Adrenal gland (tissue), 9 donors: ENCODE measurements at regions not wholly inside any gene's neighbourhood (a gene's known extent, or its start where the extent isn't known, plus 50 kb on each side); places are given as distances from the start of the nearest gene placed in this dataset.
"Not testable (repeated sequence)": the region's sequence is repeated elsewhere in the genome, so short reads cannot be mapped to it uniquely, and the experiment has no call there.

ENCODE experiments used
- DNase-seq, 7 donors: peaks; one replicate each; pipeline ENCODE4 v3.0.0-alpha.2; 2019 to 2020
- H3K27ac ChIP-seq, 5 donors: fragments of 200-600 bp; sonication (generic) in 4 of 5; 1 replicate in 3 of 5; 2 replicates in 2 of 5; pipeline versions ENCODE4 v1.5.1 to v1.8.0; 2016 to 2020; ENCODE audit warnings: mild to moderate bottlenecking in 1 of 5
- H3K27me3 ChIP-seq: fragments of 200-600 bp; 2 replicates; pipeline ENCODE4 v1.8.0; 2021
- H3K36me3 ChIP-seq, 2 donors: fragments of 200-600 bp; replicated peaks in 1 of 2; 1 replicate in 1 of 2; 2 replicates in 1 of 2; pipeline versions ENCODE4 v1.5.1 to v1.8.0; 2018 to 2022
- H3K4me1 ChIP-seq, 2 donors: fragments of 200-600 bp; replicated peaks in 1 of 2; 1 replicate in 1 of 2; 2 replicates in 1 of 2; pipeline versions ENCODE4 v1.5.1 to v1.8.0; 2018 to 2021
- H3K4me3 ChIP-seq, 4 donors: fragments of 200-600 bp; sonication (generic) in 3 of 4; one replicate each; pipeline ENCODE4 v1.5.1; 2016 to 2018
- H3K9me3 ChIP-seq, 3 donors: fragments of 200-600 bp; sonication (generic) in 1 of 3; replicated peaks in 1 of 3; 1 replicate in 2 of 3; 2 replicates in 1 of 3; pipeline versions ENCODE4 v1.5.1 to v1.8.0; 2016 to 2021
- POLR2A ChIP-seq, 2 donors: fragments of 450-650 bp; IDR thresholded peaks; one replicate each; pipeline ENCODE4 v1.6.1; 2017; ENCODE audit warnings: antibody characterized with exemption in 2 of 2, mild to moderate bottlenecking in 2 of 2, moderate library complexity in 1 of 2
- WGBS, 4 donors: extraction: QIAGEN DNeasy Blood & Tissue Kit in 2 of 4; methylation state at CpG; one replicate each; pipeline versions ENCODE4 v1.1.5 to v1.1.7; 2013 to 2017; 5-methylcytosine and 5-hydroxymethylcytosine counted together
- intact Hi-C, 2 donors: fragments of 100-400 bp; cut with DNase I; formaldehyde crosslinking; loops; one replicate each; pipeline versions ENCODE4 v1.14.1 to v1.15.0; 2022 to 2023
- TF ChIP-seq, protein P1 (sequence below), 6 experiments: fragments of 450-650 bp in 4 of 6; fragments of 200-600 bp in 2 of 6; sonication (generic) in 1 of 6; IDR thresholded peaks; 1 replicate in 5 of 6; 2 replicates in 1 of 6; pipeline versions ENCODE4 v1.5.1 to v1.8.0; 2016 to 2021; ENCODE audit warnings: antibody characterized with exemption in 6 of 6, mild to moderate bottlenecking in 2 of 6, moderate library complexity in 1 of 6
- donor health status: healthy with polysubstance abuse.
- donor health status: Bipolar disorder and iron deficiency.
- donor health status: DM: yes; HTN: yes; CAD: no.
- donor health status: DM: no; HTN: no; CAD: no.
- donor health status: DM: no; HTN: no; CAD: no.

DNA sequence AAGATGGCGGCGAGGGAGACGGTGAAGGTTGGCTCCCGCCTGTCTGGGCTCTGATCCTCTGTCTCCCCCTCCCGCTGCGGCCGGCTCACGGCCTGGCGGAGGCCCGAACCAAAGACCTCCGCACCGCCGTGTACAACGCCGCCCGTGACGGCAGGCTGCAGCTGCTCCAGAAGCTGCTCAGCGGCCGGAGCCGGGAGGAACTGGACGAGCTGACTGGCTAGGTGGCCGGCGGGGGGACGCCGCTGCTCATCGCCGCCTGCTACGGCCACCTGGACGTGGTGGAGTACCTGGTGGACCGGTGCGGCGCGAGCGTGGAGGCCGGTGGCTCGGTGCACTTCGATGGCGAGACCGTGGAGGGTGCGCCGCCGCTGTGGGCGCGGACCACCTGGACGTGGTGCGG lies 516.5 kb downstream of the TUBA3C start:
- intact Hi-C loops, DNase-seq: not testable (repeated sequence)

DNA sequence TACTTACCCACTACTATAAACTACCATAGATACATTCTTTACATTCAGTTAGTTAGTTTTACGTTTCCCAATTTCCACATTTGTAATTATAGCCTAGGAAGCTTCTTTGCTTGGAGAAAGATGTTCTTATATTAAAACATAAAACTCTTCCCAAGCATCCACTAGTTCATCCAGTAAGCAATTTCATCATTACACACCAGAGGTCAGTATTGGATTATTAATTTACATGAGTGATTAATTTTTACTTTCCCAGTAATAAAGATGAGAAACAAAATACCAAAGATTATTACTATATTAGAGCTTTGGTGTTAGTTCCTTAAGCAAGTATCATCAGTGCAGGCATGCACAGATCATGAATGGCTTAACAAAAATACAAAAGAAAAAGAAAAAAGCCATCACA lies 518.4 kb downstream of the TUBA3C start:
- TF ChIP-seq, protein P1, sequence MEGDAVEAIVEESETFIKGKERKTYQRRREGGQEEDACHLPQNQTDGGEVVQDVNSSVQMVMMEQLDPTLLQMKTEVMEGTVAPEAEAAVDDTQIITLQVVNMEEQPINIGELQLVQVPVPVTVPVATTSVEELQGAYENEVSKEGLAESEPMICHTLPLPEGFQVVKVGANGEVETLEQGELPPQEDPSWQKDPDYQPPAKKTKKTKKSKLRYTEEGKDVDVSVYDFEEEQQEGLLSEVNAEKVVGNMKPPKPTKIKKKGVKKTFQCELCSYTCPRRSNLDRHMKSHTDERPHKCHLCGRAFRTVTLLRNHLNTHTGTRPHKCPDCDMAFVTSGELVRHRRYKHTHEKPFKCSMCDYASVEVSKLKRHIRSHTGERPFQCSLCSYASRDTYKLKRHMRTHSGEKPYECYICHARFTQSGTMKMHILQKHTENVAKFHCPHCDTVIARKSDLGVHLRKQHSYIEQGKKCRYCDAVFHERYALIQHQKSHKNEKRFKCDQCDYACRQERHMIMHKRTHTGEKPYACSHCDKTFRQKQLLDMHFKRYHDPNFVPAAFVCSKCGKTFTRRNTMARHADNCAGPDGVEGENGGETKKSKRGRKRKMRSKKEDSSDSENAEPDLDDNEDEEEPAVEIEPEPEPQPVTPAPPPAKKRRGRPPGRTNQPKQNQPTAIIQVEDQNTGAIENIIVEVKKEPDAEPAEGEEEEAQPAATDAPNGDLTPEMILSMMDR (IDR thresholded peaks at IDR 0.05) = peak in 3 of 6 experiments; percentile 17 to 29 (median 26)
- intact Hi-C loops, H3K9me3 ChIP-seq, H3K4me1 ChIP-seq, DNase-seq, H3K4me3 ChIP-seq, H3K36me3 ChIP-seq, H3K27me3 ChIP-seq, H3K27ac ChIP-seq: not testable (repeated sequence)
- WGBS, 4 donors = no CpG with 5 or more reads among the region's 1 CpG

More for the DNA sequence above, 516.5 kb downstream of the TUBA3C start:
- H3K4me1 ChIP-seq, H3K27me3 ChIP-seq, H3K4me3 ChIP-seq, H3K27ac ChIP-seq, H3K36me3 ChIP-seq, H3K9me3 ChIP-seq: not testable (repeated sequence)
- 80 to 89% (median 82%) methylated on average over 17 to 46 of the region's 46 CpGs for WGBS, 4 donors

DNA sequence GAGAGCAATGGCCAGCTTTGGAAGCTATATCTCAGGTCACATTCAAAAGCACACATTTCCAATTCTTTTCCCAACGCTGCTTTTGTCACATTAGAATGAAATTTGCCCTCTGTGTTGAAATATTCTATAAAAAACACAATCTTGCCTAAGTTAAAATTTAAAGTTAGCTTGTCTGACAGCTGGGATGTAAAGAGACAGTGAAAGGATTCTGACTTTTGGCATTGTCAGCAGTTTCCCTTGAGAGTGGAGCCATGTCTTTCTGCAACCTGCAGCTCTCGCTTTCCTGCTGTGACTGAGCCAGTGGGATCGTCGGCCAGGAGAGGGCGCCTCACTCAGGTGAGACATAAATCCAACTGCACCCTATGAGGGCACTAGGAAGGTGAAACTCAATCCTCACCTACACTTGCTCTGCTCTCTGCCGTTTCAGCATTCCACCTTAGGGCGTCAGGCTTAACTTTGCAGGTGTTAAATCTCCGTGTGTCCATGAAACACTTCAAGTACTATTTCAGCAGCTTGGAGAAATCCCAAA lies 537.9 kb downstream of the TUBA3C start:
- peak in 1 of 7 donors; percentile 5 for DNase-seq
- 29 to 75% (median 38%) methylated on average over 1 to 8 of the region's 8 CpGs for WGBS, 4 donors
- H3K27me3 ChIP-seq, H3K4me1 ChIP-seq, H3K36me3 ChIP-seq, H3K9me3 ChIP-seq, H3K27ac ChIP-seq, intact Hi-C loops, H3K4me3 ChIP-seq: not testable (repeated sequence)

DNA sequence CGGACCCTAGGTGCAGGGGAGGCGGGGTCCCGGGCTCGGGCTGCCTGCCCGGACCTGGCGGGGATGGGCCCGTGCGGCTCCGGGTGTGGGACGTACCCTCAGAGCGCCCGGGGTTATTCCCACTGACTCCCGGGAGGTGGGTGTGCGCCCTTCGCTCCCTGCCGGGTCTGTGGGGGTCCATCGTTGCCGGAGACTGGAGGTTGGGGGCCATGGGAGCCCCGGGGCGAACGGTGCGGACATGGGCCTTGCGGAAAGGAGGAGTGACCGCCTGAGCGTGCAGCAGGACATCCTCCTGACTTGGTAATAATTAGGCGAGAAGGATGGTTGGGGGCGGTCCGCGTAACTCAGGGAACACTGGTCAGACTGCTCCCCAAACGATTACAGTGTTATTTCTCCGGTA lies 552.7 kb downstream of the TUBA3C start:
- H3K36me3 ChIP-seq, H3K27ac ChIP-seq, H3K4me3 ChIP-seq, intact Hi-C loops, H3K4me1 ChIP-seq, H3K27me3 ChIP-seq, H3K9me3 ChIP-seq, DNase-seq: not testable (repeated sequence)
- WGBS, 4 donors = 52 to 82% (median 53%) methylated on average over 7 to 21 of the region's 31 CpGs; no CpG with 5 or more reads in 1 of the 4 donors

DNA sequence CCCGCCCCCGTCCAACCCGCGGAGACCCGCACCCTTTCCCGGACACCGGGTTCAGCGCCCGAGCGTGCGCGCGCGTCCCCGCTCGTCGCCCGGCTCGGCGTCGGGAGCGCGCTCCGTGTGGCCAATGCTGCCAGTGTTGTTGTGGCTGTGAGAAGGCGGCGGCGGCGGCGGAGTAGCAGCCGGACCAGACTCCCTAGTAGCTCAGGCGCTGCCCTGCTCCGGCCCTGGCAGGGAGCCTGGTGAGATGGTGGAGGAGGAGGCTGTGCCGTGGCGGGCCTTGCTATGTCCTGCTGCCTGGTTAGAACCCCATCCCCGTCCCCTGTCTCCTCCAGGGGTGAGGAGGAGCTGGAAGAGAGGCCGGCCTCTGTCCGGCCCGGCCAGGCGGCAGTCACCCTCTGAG lies 553.2 kb downstream of the TUBA3C start:
- Histone ChIP-seq H3K4me1 (no peaks in the 10 kb centered on the region), H3K9me3 (no peaks in the 10 kb centered on the region), H3K4me3 (no peak overlapping the region), H3K36me3 (no peaks in the 10 kb centered on the region), H3K27ac (no peak overlapping the region), H3K27me3 (no peaks in the 10 kb centered on the region)
- TF ChIP-seq, protein P1 (IDR thresholded peaks at IDR 0.05) = no peak
- no peak for TF ChIP-seq POLR2A (IDR thresholded peaks at IDR 0.05)
- DNase-seq = no peak
- 26 to 65% (median 49%) methylated on average over 10 to 39 of the region's 39 CpGs; no CpG with 5 or more reads in 1 of the 4 donors for WGBS, 4 donors
- intact Hi-C loops = no loop called here

DNA sequence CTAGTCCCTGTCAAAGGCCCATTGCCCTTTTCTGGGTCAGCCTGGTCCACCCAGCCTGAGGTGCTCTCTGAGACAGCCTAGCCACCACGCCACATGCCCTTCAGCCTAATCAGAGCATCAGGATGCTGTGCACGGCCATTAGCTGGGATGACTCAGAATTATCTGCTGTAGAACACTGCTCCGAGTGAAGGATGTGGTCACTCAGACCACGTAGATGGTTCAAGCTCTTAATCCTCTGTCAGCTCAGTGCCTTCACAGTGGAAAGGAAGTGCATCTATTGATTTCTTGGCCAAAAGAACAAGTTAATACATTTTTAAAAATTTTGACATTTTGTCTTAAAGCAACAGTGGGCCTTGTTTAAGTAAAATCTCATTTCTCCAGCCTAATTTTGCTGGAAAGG lies 557.6 kb downstream of the TUBA3C start:
- H3K36me3 ChIP-seq, H3K27me3 ChIP-seq, H3K27ac ChIP-seq, H3K4me1 ChIP-seq, H3K9me3 ChIP-seq, intact Hi-C loops, H3K4me3 ChIP-seq, DNase-seq: not testable (repeated sequence)
- 38 to 80% (median 67%) methylated on average over 1 to 3 of the region's 4 CpGs for WGBS, 4 donors

DNA sequence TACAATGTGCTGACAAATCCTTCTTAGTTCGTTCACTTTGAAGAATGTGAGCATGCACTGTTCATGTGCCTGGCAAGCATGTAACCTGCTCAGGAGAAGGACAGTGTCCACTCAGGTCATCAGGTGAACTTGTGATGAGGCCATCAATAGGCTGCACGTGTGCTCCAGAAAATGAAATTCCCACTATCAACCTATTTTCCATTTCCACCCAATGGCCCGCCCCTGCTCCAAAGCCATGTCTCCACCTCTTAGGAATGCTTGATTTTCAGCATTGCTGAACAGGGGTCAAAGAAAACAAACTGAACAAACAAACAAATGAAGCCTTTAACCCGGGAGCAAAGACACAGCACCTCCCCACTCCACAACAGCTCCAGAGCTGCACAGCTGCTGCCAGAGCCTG lies 563.2 kb downstream of the TUBA3C start:
- H3K4me1 ChIP-seq, intact Hi-C loops, H3K9me3 ChIP-seq, DNase-seq, H3K36me3 ChIP-seq, H3K4me3 ChIP-seq, H3K27ac ChIP-seq, H3K27me3 ChIP-seq: not testable (repeated sequence)
- 51 to 65% (median 55%) methylated on average over 2 to 3 of the region's 4 CpGs for WGBS, 4 donors

DNA sequence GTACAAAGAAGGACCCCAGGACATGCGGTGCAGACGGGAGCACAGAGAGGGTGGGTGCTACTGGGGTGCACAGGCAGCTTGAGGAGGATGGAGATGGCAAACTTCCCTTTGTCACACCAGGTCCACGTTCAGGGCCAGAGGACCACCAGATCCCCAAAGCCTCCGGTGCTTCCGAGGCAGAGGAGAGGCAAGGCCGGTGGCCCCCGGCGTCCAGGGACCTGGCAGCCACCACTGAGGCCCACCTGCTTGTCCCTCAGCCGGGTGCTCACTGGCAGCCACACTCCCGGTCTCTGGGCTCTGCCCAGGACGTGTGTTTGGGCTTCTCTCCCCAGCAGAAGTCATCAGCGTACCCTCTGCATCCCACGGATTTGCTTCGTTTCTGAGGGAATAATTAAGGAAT lies 571.1 kb downstream of the TUBA3C start:
- H3K36me3 ChIP-seq, intact Hi-C loops, H3K9me3 ChIP-seq, DNase-seq, H3K27me3 ChIP-seq, H3K4me3 ChIP-seq, H3K27ac ChIP-seq, H3K4me1 ChIP-seq: not testable (repeated sequence)
- WGBS, 4 donors = 78 to 100% (median 92%) methylated on average over 2 to 14 of the region's 14 CpGs

DNA sequence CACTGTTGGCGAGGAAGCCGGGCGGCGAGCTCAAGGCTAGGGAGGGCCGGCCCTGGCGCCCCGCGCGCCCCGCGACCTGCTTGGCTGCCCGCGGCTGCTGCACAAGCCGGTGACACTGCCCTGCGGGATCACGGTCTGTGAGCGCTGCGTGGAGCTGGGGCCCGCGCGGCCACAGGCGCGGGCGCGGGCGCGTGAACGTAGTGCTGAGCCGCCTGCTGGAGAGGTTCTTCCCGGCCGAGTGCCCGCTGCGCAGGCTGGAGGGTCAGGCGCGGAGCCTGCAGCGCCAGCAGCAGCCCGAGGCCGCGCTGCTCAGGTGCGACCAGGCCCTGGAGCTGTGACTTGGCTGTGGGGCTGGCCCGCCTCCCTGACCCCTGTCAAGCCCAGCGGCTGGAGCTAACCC lies 572.3 kb downstream of the TUBA3C start:
- H3K36me3 ChIP-seq, intact Hi-C loops, H3K4me3 ChIP-seq, H3K27ac ChIP-seq, H3K27me3 ChIP-seq, H3K4me1 ChIP-seq, H3K9me3 ChIP-seq, DNase-seq: not testable (repeated sequence)
- WGBS, 4 donors = 32 to 46% methylated on average over 24 to 31 of the region's 42 CpGs; no CpG with 5 or more reads in 2 of the 4 donors

DNA sequence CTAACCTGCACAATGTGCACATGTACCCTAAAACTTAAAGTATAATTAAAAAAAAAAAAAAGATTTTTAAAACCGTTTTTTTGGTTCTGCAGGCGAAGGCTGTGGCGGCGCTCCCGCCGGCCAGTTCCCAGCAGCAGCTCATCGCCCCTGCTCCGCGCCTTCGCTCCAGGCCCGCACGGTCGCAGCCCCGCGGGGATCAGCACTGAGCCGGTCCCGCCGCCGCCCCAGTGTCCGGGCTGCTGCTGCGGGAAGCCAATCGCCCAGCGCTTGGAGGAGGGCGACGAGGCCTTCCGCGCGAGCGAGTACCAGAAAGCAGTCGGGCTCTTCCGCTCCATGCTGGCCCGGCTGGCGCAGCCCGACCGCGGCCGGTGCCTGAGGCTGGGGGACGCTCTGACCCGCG lies 572.8 kb downstream of the TUBA3C start:
- intact Hi-C loops, H3K9me3 ChIP-seq, H3K4me3 ChIP-seq, H3K4me1 ChIP-seq, H3K27me3 ChIP-seq, H3K36me3 ChIP-seq, H3K27ac ChIP-seq, DNase-seq: not testable (repeated sequence)
- 43 to 62% (median 50%) methylated on average over 2 to 29 of the region's 40 CpGs for WGBS, 4 donors
